T-helper 2 cell treated with Interferon-gamma antibody and Interleukin-4, amounts not matched to agents 5 μg/mL and 100 μg/mL, for 36 hours (primary cell): ENCODE measurements at regions not wholly inside any gene's neighbourhood (a gene's known extent, or its start where the extent isn't known, plus 50 kb on each side); places are given as distances from the start of the nearest gene placed in this dataset.

Experiments used
- DNase-seq: peaks from one replicate; pipeline ENCODE4 v3.0.0; 2021; ENCODE audit warnings: low spot score
- H3K27ac Mint-ChIP-seq: one replicate; pipeline ENCODE4 v1.8.0; 2021; ENCODE audit warnings: mild to moderate bottlenecking, mixed read lengths
- H3K27me3 Mint-ChIP-seq: one replicate; pipeline ENCODE4 v1.8.0; 2021; ENCODE audit warnings: low read depth, mixed read lengths
- H3K36me3 Mint-ChIP-seq: one replicate; pipeline ENCODE4 v1.8.0; 2021; ENCODE audit warnings: low read depth, mixed read lengths
- H3K4me1 Mint-ChIP-seq: one replicate; pipeline ENCODE4 v1.8.0; 2021; ENCODE audit warnings: low read depth, mixed read lengths
- H3K4me3 Mint-ChIP-seq: one replicate; pipeline ENCODE4 v1.8.0; 2022; ENCODE audit warnings: mild to moderate bottlenecking, moderate library complexity, mixed read lengths
- H3K9me3 Mint-ChIP-seq: one replicate; pipeline ENCODE4 v1.8.0; 2021; ENCODE audit warnings: mixed read lengths

GRCh38 chr12:69084816-69085378, 151.9 kb upstream of the CPM start:
- no peak overlapping the region for H3K4me3 Mint-ChIP-seq
- no peaks in the 10 kb centered on the region for H3K36me3 Mint-ChIP-seq
- DNase-seq = no peak
- no peaks in the 10 kb centered on the region for H3K4me1 Mint-ChIP-seq
- H3K27ac Mint-ChIP-seq = no peak overlapping the region
- no peaks in the 10 kb centered on the region for H3K9me3 Mint-ChIP-seq
- peaks cover 17% of the 10 kb centered on the region for H3K27me3 Mint-ChIP-seq

- H3K36me3 Mint-ChIP-seq = no peaks in the 10 kb centered on the region
- peaks cover 22% of the 10 kb centered on the region for H3K27me3 Mint-ChIP-seq
- H3K27ac Mint-ChIP-seq = no peak overlapping the region
- no peaks in the 10 kb centered on the region for H3K9me3 Mint-ChIP-seq
- no peaks in the 10 kb centered on the region for H3K4me1 Mint-ChIP-seq
- H3K4me3 Mint-ChIP-seq = no peak overlapping the region
- no peak for DNase-seq
Measured at GRCh38 chr12:69085852-69086251, 152.9 kb upstream of the CPM start.

GRCh38 chr12:69087986-69088385, 151.4 kb upstream of the CPSF6 start:
- H3K4me1 Mint-ChIP-seq = no peaks in the 10 kb centered on the region
- H3K4me3 Mint-ChIP-seq = no peak overlapping the region
- no peaks in the 10 kb centered on the region for H3K9me3 Mint-ChIP-seq
- no peak for DNase-seq
- no peaks in the 10 kb centered on the region for H3K36me3 Mint-ChIP-seq
- peaks cover 29% of the 10 kb centered on the region for H3K27me3 Mint-ChIP-seq
- no peak overlapping the region for H3K27ac Mint-ChIP-seq

- H3K27ac Mint-ChIP-seq = no peak overlapping the region
- no peaks in the 10 kb centered on the region for H3K4me1 Mint-ChIP-seq
- H3K27me3 Mint-ChIP-seq = peaks cover 20% of the 10 kb centered on the region
- no peaks in the 10 kb centered on the region for H3K9me3 Mint-ChIP-seq
- no peaks in the 10 kb centered on the region for H3K36me3 Mint-ChIP-seq
- no peak overlapping the region for H3K4me3 Mint-ChIP-seq
- no peak for DNase-seq
Measured at GRCh38 chr12:69090722-69091121, 148.6 kb upstream of the CPSF6 start.

- H3K27me3 Mint-ChIP-seq = peaks cover 20% of the 10 kb centered on the region
- no peak overlapping the region for H3K27ac Mint-ChIP-seq
- no peaks in the 10 kb centered on the region for H3K36me3 Mint-ChIP-seq
- no peaks in the 10 kb centered on the region for H3K4me1 Mint-ChIP-seq
- no peak for DNase-seq
- H3K9me3 Mint-ChIP-seq = no peaks in the 10 kb centered on the region
- H3K4me3 Mint-ChIP-seq = no peak overlapping the region
Measured at GRCh38 chr12:69091442-69092017, 147.8 kb upstream of the CPSF6 start.

GRCh38 chr12:69092137-69092536, 147.2 kb upstream of the CPSF6 start:
- no peaks in the 10 kb centered on the region for H3K36me3 Mint-ChIP-seq
- H3K27ac Mint-ChIP-seq = no peak overlapping the region
- peaks cover 20% of the 10 kb centered on the region for H3K27me3 Mint-ChIP-seq
- H3K4me1 Mint-ChIP-seq = no peaks in the 10 kb centered on the region
- no peaks in the 10 kb centered on the region for H3K9me3 Mint-ChIP-seq
- no peak overlapping the region for H3K4me3 Mint-ChIP-seq
- no peak for DNase-seq

- Mint-ChIP-seq H3K36me3 (no peaks in the 10 kb centered on the region), H3K4me3 (no peak overlapping the region), H3K9me3 (no peaks in the 10 kb centered on the region), H3K27me3 (peaks cover 16% of the 10 kb centered on the region), H3K4me1 (no peaks in the 10 kb centered on the region), H3K27ac (no peak overlapping the region)
- no peak for DNase-seq
Measured at GRCh38 chr12:69094606-69095216, 144.7 kb upstream of the CPSF6 start.

- Mint-ChIP-seq H3K36me3 (no peaks in the 10 kb centered on the region), H3K4me1 (no peaks in the 10 kb centered on the region), H3K27me3 (peaks cover 9% of the 10 kb centered on the region), H3K4me3 (no peak overlapping the region), H3K9me3 (no peaks in the 10 kb centered on the region), H3K27ac (no peak overlapping the region)
- no peak for DNase-seq
Measured at GRCh38 chr12:69095765-69096477, 143.4 kb upstream of the CPSF6 start.

GRCh38 chr12:69096669-69097335, 142.6 kb upstream of the CPSF6 start:
- Mint-ChIP-seq H3K36me3 (no peaks in the 10 kb centered on the region), H3K27me3 (peaks cover 3% of the 10 kb centered on the region), H3K27ac (no peak overlapping the region), H3K9me3 (no peaks in the 10 kb centered on the region), H3K4me3 (no peak overlapping the region), H3K4me1 (no peaks in the 10 kb centered on the region)
- DNase-seq = no peak

- H3K4me3 Mint-ChIP-seq = no peak overlapping the region
- no peak for DNase-seq
Measured at GRCh38 chr12:69097619-69098368, 141.6 kb upstream of the CPSF6 start.

GRCh38 chr12:69099201-69099837, 140.1 kb upstream of the CPSF6 start:
- no peaks in the 10 kb centered on the region for H3K9me3 Mint-ChIP-seq
- no peak overlapping the region for H3K27ac Mint-ChIP-seq
- no peaks in the 10 kb centered on the region for H3K4me1 Mint-ChIP-seq
- H3K4me3 Mint-ChIP-seq = no peak overlapping the region
- DNase-seq = no peak
- H3K27me3 Mint-ChIP-seq = no peaks in the 10 kb centered on the region
- H3K36me3 Mint-ChIP-seq = no peaks in the 10 kb centered on the region

More at GRCh38 chr12:69097619-69098368, 141.6 kb upstream of the CPSF6 start:
- no peak overlapping the region for H3K27ac Mint-ChIP-seq
- H3K36me3 Mint-ChIP-seq = no peaks in the 10 kb centered on the region
- H3K4me1 Mint-ChIP-seq = no peaks in the 10 kb centered on the region
- H3K27me3 Mint-ChIP-seq = peaks cover 3% of the 10 kb centered on the region
- H3K9me3 Mint-ChIP-seq = no peaks in the 10 kb centered on the region

GRCh38 chr12:69101505-69101904, 137.9 kb upstream of the CPSF6 start:
- Mint-ChIP-seq H3K27me3 (no peaks in the 10 kb centered on the region), H3K4me1 (no peaks in the 10 kb centered on the region), H3K36me3 (no peaks in the 10 kb centered on the region), H3K9me3 (no peaks in the 10 kb centered on the region), H3K27ac (no peak overlapping the region), H3K4me3 (no peak overlapping the region)
- DNase-seq = no peak

- Mint-ChIP-seq H3K36me3 (no peaks in the 10 kb centered on the region), H3K9me3 (no peaks in the 10 kb centered on the region), H3K4me3 (no peak overlapping the region), H3K27me3 (no peaks in the 10 kb centered on the region), H3K4me1 (no peaks in the 10 kb centered on the region), H3K27ac (no peak overlapping the region)
- DNase-seq = no peak
Measured at GRCh38 chr12:69102856-69103255, 136.5 kb upstream of the CPSF6 start.
